ENCODE measurements at regions not wholly inside any gene's neighbourhood (a gene's known extent, or its start where the extent isn't known, plus 50 kb on each side); places are given as distances from the start of the nearest gene placed in this dataset.

- TF ChIP-seq EZH2 (IDR thresholded peaks at IDR 0.05; ENCODE audit: low read length, unreplicated experiment) (no peak), CTCF (conservative IDR thresholded peaks at IDR 0.05; ENCODE audit: low read depth, low read length) (no peak)
These were observed 829.5 kb upstream of the MDGA2 start for GRCh38 chr14:48504921-48505320.
